Germinal center (tissue), 1 donor: ENCODE measurements at regions not wholly inside any gene's neighbourhood (a gene's known extent, or its start where the extent isn't known, plus 50 kb on each side); places are given as distances from the start of the nearest gene placed in this dataset.

Experiments used
- DNase-seq: peaks from one replicate; pipeline ENCODE4 v3.0.0; 2012; ENCODE audit warnings: mixed read lengths, low spot score

DNA sequence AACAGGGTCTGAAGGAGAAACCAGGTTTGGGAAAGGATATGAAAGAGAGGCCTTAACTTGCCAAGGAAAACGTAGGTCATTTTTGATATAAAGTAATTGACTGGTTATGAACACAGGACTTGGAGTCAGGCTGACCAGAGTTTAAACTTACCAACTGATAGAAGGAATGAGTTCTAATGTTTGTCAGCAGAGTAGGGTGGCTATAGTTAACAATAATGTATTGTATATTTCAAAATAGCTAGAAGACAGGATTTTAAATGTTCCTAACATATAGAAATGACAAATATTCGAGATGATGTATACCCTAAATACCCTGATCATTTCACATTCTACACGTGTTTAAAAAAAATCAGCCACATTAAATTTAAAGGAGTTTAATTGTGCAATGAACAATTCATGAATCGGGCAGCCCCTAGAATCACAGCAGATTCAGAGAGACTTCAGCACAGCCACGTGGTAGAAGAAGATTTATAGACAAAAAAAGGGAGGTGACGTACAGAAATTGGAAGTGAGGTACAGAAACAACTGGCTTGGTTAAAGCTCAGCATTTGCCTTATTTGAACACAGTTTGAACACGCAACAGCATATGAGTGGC is 52.5 kb upstream of the PLEKHG7 start:
- no peak for DNase-seq

DNA sequence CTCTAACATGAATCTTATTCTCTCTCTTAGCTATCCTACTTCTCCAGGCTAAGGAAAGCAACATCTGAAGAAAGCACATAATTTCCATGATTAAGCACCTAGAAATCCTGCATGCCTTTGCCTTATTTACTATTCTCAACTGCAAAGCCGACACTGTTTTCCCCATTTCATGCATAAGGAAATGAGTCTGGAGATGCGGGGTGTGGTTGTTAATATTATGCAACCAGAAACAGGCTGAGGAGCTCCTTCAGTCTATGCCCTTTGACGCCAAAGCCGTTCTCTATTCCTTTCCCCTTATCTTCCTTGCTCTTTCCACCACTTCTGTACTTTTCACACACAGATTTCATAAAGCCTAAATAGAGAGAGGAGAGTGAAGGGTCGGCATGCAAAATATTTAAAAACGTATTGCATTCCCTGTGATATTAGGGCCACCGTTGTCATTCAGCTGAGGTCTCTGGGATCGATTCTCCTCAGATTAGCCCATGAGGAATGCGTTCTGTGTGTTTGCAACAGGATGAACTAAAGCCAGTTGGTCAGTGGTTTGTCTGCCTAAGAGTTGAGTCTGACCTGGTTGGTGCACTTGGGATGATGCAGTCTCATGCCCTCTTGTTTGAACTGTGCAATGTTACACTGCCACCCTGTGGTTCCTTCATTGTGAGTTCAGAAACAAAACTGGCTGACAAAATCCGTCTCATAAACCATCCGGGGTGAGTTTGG is 53.1 kb upstream of the PLEKHG7 start:
- DNase-seq: peak; percentile 61

DNA sequence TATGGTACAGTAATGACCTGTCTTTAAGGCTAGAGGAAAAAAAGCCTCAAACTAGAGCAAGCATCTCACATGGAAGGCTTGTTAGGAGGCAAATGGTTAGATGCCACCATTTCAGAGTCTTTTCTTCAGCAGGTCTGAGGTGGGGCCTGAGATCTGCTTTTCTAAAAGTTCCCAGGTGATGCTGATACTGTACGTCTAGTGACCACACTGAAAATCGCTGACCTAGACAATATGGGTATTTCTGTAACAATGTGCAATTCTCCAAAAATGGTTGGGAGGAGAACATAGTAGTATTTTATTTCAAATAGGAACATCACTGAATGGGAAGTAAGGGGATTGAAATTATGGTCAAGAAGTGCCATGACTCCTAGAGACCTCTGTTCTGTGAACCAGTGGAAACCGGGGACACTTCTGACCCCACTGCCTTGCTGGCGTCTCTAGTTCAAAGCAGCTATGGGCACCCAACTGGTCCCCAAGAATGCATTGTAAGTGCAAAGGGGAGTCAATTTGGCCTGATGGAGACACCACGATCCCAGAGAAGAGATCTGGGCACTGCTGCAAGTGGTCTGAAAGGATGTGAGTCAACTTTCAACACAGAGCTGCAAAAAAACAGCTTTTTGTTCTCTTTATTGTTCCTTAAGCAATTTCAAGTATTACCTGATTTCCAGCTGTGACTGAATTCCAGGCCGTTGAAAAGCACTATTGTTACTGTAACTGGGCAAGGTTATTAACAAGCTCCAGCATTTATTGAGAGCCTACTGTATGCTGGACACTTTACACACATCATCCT is 54.4 kb upstream of the PLEKHG7 start:
- no peak for DNase-seq

DNA sequence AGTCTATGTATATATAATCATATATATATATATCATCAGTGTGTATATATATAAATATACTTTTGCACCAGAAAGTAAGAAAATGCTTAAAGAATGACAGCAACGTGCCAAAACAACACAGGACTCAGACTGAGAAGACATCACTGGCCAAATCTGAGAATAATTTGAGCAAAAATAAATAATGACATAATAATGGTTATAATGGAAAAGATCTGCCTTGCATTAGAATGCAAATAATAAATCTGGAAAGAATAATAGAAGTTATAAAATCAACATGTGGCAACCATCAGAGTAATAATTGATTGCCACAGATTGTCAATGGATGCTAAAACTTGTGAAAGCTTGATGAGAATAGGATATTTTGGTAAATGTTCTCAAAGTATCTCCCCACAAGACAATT is 61.5 kb upstream of the PLEKHG7 start:
- DNase-seq: no peak

DNA sequence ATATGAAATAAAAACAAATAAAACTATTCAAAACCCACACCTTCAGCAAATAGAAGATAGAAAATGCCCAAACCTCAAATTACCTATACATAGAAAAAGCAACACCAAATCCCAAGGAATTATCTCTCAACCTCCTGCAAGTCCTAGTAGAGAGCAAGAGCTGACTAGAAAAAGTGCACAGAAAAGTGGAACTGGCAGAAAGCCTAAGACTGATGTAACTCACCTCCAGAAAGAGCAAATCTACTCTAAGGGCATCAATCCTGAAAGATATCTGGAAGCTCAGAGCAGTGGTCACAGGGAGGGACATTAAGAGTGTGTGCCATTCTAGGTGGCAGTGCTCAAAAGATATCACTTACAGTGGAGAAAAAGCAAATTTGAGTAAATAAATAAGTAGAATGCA is 62.1 kb upstream of the PLEKHG7 start:
- DNase-seq: no peak

DNA sequence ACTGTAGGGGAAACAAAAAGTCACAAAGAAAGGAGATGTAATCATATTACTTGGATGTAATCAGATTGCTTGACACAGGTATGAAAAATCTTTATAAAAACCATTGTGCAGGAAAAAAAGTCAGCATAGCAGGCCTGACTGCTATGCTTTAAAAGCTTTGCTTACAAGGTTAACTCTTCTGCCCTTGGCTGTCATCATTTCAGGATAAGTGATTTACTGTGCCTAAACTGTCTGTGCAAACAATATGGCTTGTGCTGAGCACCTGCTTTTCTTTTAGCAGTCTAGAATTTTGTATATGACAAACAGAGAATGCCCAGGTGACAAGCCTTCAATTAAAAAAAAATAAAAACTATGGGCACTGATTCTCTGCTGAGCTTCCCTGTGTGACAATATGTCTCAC is 63.8 kb upstream of the PLEKHG7 start:
- no peak for DNase-seq

DNA sequence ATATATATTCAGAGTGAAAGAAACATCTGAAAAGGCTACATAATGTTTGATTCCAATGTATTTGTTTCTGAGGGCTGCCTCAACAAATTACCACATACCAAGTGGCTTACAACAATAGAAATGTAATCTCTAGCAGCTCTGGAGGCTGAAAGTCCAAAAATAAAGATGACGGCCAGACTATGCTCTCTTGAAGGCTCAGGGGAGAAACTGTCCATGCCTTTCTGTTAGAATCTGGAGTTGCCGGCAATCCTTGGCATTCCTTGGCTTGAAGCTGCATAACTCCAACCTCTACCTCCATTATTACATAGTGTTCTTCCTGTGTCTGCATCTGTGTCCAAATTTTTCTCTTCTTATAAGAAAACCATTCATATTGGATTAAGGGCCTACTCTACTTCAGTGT is 68.1 kb upstream of the PLEKHG7 start:
- DNase-seq: no peak

DNA sequence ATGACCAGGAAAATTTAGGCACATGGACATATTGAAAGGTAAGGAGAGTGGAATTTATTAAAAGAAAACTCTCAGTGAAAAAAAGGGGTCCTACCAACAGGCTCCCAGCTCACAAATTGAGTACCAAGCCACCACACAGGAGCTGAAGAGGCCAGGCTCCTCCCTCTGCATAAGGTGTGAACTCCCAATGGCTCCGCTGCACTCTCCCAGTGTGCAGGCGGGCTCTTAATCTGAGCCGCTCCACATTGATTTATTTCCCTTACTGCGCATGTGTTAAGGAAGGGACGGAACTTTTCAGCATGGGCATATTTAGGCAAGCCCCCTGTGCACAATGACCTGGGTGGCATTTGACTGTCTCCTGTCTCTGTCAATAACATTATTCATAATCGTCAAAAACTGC is 68.6 kb upstream of the PLEKHG7 start:
- DNase-seq: no peak

DNA sequence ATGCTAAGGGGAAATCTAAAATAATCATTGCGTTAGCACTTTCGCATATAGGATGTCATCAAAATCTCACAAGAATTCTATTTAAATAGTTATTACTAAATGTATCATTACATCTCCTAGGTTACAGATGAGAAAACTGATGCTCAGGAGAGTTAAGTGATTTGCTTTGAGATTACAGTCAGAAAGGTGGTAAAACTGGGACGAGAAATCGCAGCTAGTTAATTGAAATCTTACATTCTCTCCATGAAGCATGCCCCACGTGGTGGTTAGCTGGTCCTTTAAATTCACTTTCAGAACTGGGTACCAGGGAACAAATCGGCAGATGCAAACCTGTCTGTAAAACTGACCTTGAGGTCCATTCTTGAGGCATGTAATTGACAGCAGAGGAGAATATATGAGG is 71.8 kb upstream of the PLEKHG7 start:
- no peak for DNase-seq

DNA sequence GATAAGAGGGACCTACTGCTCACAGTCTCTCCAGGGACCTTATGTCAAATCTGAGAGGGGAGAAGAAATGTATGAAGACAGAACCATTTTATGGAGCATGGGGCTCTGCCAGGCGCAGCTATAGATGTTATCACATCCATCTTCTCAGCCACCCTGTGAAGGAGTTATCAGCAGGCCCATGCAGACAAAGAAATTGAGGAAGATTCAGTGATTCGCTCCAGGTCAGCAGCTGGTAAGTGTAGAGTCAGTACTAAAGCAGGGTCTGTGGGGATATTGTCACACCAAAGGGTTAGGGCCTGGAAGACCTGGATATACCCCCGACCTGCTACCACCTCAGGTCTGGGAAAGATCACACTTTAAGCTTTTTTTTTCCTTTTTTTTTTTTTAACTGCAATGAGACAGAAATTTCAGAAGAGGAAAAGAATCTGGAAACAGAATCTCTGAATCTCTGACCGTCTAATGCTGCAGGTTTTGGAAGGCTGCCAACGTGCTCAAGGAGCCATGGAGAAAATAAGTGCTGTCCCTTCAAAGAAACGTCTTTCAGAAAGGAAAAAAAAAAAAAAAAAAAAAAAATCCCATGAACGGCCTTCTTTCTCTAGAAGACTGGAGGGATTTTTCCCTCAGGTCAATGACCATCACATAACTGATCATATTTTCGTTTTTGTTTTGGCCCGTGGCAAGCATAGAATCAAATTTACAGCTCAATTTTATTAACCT is 73.3 kb upstream of the PLEKHG7 start:
- no peak for DNase-seq

DNA sequence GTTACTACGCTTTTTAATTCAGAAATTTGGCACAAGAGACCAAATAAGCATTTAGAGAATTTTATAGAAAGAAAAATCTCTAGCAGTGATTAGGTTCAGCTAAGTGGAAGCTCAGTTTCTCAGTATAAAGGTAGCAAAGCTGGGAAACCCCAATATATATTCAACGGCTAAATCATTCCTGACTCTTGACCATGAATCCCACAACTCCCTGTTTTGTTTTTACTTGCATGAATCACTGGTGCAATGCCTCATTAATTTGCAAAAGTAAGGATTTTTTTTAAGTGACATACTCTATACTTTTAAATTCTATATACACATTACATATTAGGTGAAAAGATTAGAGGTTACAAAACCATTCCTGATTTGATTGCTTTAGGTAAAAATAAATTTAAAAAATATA is 74.3 kb upstream of the PLEKHG7 start:
- no peak for DNase-seq

DNA sequence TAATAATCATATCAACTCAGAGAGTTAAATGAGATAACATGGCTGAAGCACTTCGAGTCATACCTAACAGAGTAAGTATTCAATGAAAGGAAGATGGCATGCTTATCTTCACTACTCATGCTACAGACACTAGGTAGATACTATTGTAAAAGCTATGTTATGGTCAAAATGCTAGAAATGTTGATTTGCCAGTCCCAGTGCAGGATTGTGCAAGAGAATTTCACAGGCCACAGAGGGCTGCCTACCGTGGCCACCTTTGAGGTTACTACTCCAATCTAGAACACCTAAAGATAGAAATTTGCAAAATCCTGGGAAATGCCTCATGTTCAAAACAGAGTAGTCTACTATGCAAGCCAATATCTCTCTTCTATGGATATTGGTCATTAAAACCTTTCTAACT is 75.3 kb upstream of the PLEKHG7 start:
- DNase-seq: no peak

DNA sequence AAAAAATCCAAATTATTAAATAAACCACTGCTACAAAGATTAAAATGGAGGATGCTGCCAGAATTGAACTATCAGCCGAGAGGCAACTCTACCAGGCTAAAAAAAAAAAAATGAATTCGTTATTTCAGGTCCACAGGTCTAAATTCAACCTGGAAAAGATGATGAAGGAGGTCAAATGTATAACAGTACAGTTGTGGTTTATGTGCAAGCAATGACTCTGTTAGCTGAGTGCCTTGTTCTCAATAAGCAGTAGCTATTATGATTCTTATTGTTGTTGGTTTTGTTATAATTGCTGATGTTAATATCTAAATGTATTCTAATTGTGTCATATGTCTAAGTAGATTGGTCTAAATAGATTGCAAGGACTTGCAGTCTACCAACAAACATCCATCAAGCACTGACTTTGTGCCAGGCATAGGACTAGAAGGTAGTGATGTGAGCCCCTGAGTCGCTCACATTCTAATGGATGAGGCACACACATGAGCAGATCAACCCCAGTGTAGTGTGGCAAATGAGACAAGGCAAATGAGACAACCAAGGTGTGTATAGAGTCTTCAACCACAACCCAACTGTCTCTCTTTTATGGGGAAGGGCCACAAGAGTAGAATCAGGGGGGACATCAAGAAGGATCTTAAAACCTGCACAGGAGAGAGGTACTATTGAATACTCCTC is 77.0 kb upstream of the PLEKHG7 start:
- DNase-seq: no peak

DNA sequence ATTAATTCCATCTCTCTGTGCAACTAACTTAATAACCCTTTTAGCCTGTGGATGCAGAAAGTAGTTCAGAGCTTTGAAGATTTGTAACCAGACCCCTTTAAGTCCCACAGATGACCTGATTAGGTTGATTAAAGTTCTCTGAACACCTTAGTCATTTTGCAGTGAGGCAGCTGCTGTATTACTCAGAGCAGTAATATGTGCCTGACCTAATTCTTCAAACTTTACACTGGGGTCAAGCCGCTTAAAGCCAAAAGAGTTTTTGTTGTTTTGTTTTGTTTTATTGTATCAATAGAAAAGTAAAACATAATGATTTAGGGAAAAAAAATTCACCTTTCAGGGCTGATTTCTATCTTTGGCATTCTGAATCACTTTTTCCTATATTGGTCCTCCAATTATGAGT is 78.6 kb upstream of the PLEKHG7 start:
- DNase-seq: no peak

DNA sequence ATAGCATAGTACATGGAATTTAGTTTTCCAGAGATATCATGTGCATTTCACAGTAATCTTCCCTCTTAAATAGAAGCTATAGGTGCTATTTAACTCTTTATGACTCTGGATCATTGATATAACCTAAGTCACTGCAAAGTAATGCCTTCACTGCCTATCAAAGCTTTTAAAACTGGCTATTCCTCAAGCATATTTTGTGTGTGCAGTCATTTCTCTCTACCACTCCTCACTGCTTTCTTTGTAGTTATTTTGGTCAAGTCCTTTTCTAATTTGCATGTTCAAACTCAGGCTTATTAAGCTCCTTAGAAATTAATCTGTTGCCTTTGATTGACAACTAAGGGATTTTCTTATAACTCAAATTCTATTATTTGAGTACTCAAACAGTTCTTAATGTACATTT is 79.4 kb upstream of the PLEKHG7 start:
- DNase-seq: no peak

DNA sequence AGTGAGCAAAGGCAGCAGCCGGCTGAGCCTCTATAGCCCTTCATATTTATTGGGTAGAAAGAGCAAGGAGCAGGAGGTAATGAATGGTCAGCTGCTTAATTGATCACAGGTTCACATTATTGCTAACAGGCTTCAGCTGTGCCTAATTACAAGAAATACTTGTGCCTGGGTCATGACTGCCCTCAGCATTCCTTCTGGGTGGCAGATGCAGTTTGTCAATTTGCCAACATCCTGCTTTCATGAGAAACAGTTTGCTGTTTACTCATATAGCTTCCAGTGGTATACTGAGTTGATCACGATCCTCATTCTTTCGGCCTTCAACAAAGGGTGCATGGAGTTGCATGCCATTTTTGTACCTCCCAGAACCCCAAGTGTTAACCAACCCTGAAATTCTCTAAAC is 81.0 kb upstream of the PLEKHG7 start:
- DNase-seq: no peak

DNA sequence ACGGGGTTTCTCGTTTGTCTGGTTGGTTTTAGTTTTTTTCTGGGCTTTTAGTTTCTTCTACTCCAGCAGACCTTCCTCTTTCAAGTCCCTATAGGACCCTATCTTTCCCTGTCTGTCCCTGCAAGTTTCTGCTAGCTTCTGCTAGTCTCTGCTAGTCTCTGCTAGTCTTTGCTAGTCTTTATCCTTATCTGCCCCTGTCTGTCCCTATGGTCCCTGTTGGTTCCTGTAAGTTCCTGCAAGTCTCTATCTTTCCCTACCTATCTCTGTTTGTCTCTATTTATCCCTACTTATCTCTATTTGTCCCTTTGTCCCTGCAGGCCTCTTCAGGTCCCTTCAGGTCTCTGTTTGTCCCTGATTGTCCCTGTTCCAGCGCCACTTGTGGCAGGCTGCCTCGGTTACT is 81.5 kb upstream of the PLEKHG7 start:
- no peak for DNase-seq

DNA sequence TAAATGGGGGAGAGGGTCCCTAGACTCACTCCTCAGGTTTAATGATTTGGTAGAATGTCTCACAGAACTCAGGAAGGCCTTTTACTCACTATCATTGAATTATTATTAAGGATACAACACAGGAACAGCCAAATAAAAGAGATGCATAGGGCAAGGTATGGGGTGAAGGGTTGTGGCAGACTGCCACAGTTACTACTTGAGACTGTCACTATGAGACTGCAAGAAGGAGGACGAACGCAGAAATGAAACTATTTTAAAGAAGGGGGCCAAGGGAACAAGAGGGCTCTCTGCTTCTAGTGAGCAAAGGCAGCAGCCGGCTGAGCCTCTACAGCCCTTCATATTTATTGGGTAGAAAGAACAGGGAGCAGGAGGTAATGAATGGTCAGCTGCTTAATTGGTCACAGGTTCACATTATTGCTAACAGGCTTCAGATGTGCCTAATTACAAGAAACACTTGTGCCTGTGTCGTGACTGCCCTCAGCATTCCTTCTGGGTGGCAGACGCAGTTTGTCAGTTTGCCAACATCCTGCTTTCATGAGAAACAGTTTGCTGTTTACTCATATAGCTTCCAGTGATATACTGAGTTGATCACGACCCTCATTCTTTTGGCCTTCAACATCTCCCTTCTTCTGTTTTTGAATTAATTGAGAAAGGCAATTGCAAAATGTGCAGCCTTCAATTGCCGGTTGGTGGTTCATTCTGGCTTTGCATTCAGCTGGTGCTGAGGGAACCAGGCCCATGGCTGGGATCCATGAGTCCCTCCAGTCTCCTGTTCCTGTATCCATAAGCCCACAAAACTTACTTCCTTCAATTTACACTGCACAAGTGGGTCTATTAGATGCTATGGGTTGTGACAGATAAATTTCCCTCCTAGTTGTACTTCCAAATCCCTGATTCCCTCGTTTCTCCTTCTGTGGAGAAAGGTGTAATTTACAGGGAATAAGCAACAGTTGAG is 82.8 kb upstream of the PLEKHG7 start:
- DNase-seq: no peak

DNA sequence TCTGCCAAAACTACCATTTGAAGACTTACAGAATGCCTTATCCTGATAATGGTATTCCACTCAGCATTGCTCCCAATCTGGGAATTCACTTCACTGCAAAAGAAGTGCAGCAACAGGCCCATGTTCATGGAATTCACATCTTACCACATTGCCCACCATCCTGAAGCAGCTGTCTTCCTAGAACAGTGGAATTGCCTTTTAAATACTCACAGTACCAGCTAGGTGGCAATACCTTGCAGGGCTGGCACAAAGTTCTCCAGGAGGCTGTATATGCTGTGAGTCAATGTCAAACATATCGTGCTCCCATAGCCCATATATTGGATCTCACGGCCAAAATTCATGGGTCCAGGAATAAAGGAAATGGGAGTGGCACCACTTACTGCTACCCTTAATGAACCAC is 83.8 kb upstream of the PLEKHG7 start:
- DNase-seq: no peak

DNA sequence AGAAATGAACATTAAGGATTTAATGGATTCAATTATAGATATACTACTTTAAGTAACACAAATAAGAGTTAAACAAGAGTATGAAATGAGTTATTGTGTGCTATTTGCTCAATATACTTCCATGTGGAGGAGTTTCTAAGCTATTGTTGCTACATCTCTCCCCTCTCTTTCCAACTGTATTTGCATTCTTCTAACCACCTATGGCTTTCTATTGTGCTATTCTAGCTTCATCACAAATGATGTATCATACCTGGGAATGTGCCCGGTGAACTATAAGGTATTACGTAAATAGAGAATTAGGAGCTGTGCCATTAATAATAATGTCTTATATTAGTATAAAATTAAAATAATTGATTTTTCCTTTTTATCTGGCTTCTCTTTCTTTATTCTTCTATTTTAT is 87.1 kb upstream of the PLEKHG7 start:
- no peak for DNase-seq

DNA sequence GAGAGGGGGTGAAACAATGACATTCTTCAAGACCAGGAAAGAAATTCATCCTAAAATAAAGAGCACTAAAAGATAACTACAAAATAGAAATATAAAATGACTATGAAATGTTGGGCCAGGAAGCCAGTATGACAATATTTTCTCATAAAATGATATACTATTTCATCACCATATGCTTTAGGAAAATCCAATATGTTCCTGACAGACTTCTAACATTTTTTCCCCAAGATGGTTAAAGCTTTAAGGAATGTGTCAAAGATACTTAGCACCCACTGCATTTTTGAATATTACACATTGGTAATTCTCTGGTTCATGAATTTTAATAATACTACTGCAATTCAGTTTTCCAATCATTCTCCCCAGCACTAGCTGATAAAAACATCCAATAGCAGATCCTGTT is 87.7 kb upstream of the PLEKHG7 start:
- no peak for DNase-seq
